ENCODE measurements at regions not wholly inside any gene's neighbourhood (a gene's known extent, or its start where the extent isn't known, plus 50 kb on each side); places are given as distances from the start of the nearest gene placed in this dataset.

DNA sequence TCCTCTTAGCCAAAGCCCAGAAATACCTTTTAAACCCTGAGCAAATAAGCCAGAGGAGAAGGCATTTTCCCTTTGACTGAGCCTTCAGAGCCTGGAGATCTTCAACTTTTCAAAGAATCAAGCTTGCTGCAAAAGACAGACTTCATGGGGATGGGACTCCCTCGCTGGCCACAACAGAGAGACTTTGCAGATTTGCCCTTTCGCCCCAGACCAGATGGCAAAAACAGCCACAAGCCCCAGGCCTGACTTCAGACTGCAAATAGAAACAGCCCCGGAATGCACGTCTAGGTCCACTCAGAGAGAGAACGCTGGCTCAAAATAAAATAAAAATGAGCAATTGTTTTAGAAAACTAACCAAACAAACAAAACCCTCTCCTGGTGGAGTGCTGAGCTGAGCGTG, 114.6 kb upstream of the MED13L start:
- H3K4me3 ChIP-seq (ENCODE audit: low read length): no peak overlapping the region
- H3K4me1 Mint-ChIP-seq: peaks cover 0 to 5% of the 10 kb centered on the region in 2 donors
- TF ChIP-seq, protein P1, sequence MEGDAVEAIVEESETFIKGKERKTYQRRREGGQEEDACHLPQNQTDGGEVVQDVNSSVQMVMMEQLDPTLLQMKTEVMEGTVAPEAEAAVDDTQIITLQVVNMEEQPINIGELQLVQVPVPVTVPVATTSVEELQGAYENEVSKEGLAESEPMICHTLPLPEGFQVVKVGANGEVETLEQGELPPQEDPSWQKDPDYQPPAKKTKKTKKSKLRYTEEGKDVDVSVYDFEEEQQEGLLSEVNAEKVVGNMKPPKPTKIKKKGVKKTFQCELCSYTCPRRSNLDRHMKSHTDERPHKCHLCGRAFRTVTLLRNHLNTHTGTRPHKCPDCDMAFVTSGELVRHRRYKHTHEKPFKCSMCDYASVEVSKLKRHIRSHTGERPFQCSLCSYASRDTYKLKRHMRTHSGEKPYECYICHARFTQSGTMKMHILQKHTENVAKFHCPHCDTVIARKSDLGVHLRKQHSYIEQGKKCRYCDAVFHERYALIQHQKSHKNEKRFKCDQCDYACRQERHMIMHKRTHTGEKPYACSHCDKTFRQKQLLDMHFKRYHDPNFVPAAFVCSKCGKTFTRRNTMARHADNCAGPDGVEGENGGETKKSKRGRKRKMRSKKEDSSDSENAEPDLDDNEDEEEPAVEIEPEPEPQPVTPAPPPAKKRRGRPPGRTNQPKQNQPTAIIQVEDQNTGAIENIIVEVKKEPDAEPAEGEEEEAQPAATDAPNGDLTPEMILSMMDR (IDR thresholded peaks at IDR 0.05): no peak
- H3K9me3 ChIP-seq (ENCODE audit: control insufficient read depth, insufficient read depth, low read length): no peaks in the 10 kb centered on the region
- no peaks in the 10 kb centered on the region for H3K27me3 ChIP-seq (ENCODE audit: control insufficient read depth, insufficient read depth, low read length)
- H3K4me1 ChIP-seq (ENCODE audit: control insufficient read depth, insufficient read depth, low read length): peaks cover 8% of the 10 kb centered on the region
- WGBS (ENCODE audit: insufficient coverage): 66% methylated on average over 6 of the region's 6 CpGs
- no peak for DNase-seq
- peaks cover 5 to 6% of the 10 kb centered on the region in 2 donors for H3K27me3 Mint-ChIP-seq (ENCODE audit: low read depth in 2 of 2)
- intact Hi-C loops (cut with micrococcal nuclease): no loop called here
- H3K27ac Mint-ChIP-seq: no peak overlapping the region
- H3K4me3 Mint-ChIP-seq: no peak overlapping the region
- no peaks in the 10 kb centered on the region for H3K36me3 Mint-ChIP-seq
- ATAC-seq: no peak
- H3K27ac ChIP-seq (ENCODE audit: low read length): no peak overlapping the region
- H3K9me3 Mint-ChIP-seq: no peaks in the 10 kb centered on the region
- no peaks in the 10 kb centered on the region for H3K36me3 ChIP-seq (ENCODE audit: control insufficient read depth, insufficient read depth, low read length)

DNA sequence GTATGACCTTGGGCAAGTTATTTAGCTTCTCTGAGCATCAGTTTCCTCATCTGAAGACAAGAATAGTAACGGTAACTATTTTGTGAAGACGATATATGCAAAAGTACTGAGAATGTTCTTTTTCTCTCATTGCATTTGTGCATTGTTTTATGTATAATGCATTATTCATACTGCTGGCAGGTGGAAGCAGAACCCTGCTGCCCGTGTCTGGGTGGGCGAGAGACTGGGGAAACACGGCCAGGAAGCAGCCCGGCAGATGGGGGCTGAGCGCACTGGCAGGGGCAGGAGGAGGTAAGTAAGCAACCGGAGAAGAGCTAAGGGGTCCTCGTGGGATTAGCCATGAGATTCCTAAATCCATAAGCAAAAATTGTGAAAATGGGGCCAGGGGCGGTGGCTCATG, 115.8 kb upstream of the MED13L start:
- Mint-ChIP-seq H3K4me3 (peak overlapping the region; percentile 17), H3K4me1 (peaks cover 0 to 5% of the 10 kb centered on the region in 2 donors), H3K9me3 (no peaks in the 10 kb centered on the region), H3K27ac (no peak overlapping the region), H3K27me3 (ENCODE audit: low read depth in 2 of 2) (peaks cover 7 to 13% of the 10 kb centered on the region in 2 donors), H3K36me3 (no peaks in the 10 kb centered on the region)
- WGBS (ENCODE audit: insufficient coverage): 62% methylated on average over 10 of the region's 10 CpGs
- Histone ChIP-seq H3K4me1 (ENCODE audit: control insufficient read depth, insufficient read depth, low read length) (peaks cover 8% of the 10 kb centered on the region), H3K27ac (ENCODE audit: low read length) (no peak overlapping the region), H3K9me3 (ENCODE audit: control insufficient read depth, insufficient read depth, low read length) (no peaks in the 10 kb centered on the region), H3K4me3 (ENCODE audit: low read length) (no peak overlapping the region), H3K27me3 (ENCODE audit: control insufficient read depth, insufficient read depth, low read length) (no peaks in the 10 kb centered on the region), H3K36me3 (ENCODE audit: control insufficient read depth, insufficient read depth, low read length) (no peaks in the 10 kb centered on the region)
- intact Hi-C loops (cut with micrococcal nuclease): no loop called here
- no peak for ATAC-seq
- TF ChIP-seq, protein P1 (IDR thresholded peaks at IDR 0.05): no peak
- no peak for DNase-seq

DNA sequence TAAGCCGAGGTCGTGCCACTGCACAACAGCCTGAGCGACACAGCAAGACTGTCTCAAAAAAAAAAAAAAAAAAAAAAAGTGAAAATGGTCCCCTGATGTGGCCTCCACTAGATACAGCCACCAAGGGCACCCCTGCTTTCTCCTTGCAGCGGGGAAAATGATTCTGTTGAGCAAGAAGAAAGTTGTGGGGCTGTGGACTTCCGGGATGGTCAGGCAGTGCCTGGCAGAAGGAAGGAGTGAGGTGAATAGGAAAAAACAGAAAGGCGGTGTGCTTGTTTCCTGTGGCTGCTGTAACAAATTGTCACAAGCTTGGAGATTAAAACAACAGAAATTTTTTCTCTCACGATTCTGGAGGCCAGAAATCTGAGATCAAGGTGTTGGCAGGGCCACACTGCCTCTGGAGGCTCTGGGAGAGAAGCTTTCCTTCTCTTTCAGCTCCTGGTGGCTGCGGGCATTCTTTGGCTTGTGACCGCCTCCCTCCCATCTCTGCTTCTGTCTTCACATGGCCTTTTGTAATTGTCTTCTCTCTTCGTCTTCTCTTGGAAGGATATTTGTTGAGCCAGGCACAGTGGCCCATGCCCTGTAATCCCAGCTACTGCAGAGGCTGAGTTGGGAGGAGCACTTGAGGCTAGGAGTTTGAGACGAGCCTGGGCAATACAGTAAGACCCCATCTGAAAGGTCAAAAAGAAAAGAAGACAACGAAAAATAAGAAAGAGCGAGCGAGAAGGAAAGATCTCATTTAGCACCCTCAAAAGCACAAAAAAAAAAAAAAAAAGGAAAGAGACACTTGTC, 116.6 kb upstream of the MED13L start:
- Mint-ChIP-seq H3K27me3 (ENCODE audit: low read depth in 2 of 2) (peaks cover 10 to 11% of the 10 kb centered on the region in 2 donors), H3K36me3 (no peaks in the 10 kb centered on the region), H3K27ac (no peak overlapping the region), H3K9me3 (peaks cover 0 to 4% of the 10 kb centered on the region in 2 donors), H3K4me3 (no peak overlapping the region), H3K4me1 (peaks cover 0 to 5% of the 10 kb centered on the region in 2 donors)
- TF ChIP-seq, protein P1 (IDR thresholded peaks at IDR 0.05): no peak
- H3K27ac ChIP-seq (ENCODE audit: low read length): no peak overlapping the region
- WGBS (ENCODE audit: insufficient coverage): 71% methylated on average over 13 of the region's 14 CpGs
- H3K9me3 ChIP-seq (ENCODE audit: control insufficient read depth, insufficient read depth, low read length): no peaks in the 10 kb centered on the region
- no peak overlapping the region for H3K4me3 ChIP-seq (ENCODE audit: low read length)
- H3K36me3 ChIP-seq (ENCODE audit: control insufficient read depth, insufficient read depth, low read length): no peaks in the 10 kb centered on the region
- DNase-seq (no peak), ATAC-seq (no peak)
- no peaks in the 10 kb centered on the region for H3K27me3 ChIP-seq (ENCODE audit: control insufficient read depth, insufficient read depth, low read length)
- intact Hi-C loops (cut with micrococcal nuclease): no loop called here
- H3K4me1 ChIP-seq (ENCODE audit: control insufficient read depth, insufficient read depth, low read length): peaks cover 8% of the 10 kb centered on the region

DNA sequence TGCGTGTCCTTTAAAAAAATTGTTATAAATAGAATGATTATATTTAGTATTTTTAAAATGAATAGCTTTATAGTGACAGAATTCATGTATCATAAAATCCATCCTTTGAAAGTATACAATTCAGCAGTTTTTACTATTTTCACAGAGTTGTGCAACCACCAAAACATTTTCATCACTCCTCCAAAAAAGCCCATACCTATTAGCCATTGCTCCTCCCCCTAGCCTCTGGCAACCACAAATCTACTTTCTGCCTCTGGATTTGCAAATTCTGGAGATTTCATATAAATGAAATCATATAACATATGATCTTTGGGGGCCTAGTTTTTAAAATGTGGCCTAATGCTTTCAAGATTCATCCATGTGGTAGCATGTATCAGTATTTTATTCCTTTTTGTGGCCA, 117.9 kb upstream of the MED13L start:
- ATAC-seq (no peak), DNase-seq (no peak)
- Mint-ChIP-seq H3K27me3 (ENCODE audit: low read depth in 2 of 2) (peaks cover 7 to 11% of the 10 kb centered on the region in 2 donors), H3K4me3 (no peak overlapping the region), H3K27ac (no peak overlapping the region), H3K36me3 (no peaks in the 10 kb centered on the region), H3K4me1 (peaks cover 0 to 5% of the 10 kb centered on the region in 2 donors), H3K9me3 (peaks cover 0 to 4% of the 10 kb centered on the region in 2 donors)
- intact Hi-C loops (cut with micrococcal nuclease): no loop called here
- Histone ChIP-seq H3K9me3 (ENCODE audit: control insufficient read depth, insufficient read depth, low read length) (no peaks in the 10 kb centered on the region), H3K27ac (ENCODE audit: low read length) (no peak overlapping the region), H3K27me3 (ENCODE audit: control insufficient read depth, insufficient read depth, low read length) (no peaks in the 10 kb centered on the region), H3K4me1 (ENCODE audit: control insufficient read depth, insufficient read depth, low read length) (peaks cover 8% of the 10 kb centered on the region), H3K36me3 (ENCODE audit: control insufficient read depth, insufficient read depth, low read length) (no peaks in the 10 kb centered on the region), H3K4me3 (ENCODE audit: low read length) (no peak overlapping the region)
- no CpG with 5 or more reads among the region's 1 CpG for WGBS (ENCODE audit: insufficient coverage)
- TF ChIP-seq, protein P1 (IDR thresholded peaks at IDR 0.05): no peak

All from natural killer cell (primary cell).